NCI-H510A (cell line): ENCODE measurements at regions not wholly inside any gene's neighbourhood (a gene's known extent, or its start where the extent isn't known, plus 50 kb on each side); places are given as distances from the start of the nearest gene placed in this dataset.
"Not testable (repeated sequence)": the region's sequence is repeated elsewhere in the genome, so short reads cannot be mapped to it uniquely, and the experiment has no call there.

Experiments used
- DNase-seq: peaks from one replicate; lab custom pipeline; 2025; lab: John Stamatoyannopoulos, UW

- DNase-seq, result no peak
Observed at GRCh38 chr5:63894690-63895089, 67.6 kb downstream of the HTR1A start.

DNA sequence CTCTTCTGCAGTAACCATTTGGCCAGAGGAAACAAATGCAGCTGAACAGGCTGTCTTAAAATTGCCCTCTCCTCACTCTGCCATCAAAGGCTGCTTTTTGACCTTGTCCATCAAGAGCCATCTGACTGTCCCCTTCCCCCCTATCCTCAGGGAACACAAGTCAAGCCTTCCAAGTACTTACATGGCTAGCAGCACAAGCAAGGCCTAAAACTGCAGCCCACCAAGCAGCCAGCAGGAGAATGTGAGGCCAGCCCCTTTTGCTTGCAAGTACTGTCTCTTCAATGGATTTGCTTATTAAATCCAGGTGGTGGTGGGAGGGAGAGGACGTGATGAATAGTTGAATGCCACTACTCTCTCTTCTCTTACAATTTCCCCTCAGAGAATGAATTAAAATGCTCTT is 83.5 kb downstream of the HTR1A start:
- DNase-seq, result no peak

DNA sequence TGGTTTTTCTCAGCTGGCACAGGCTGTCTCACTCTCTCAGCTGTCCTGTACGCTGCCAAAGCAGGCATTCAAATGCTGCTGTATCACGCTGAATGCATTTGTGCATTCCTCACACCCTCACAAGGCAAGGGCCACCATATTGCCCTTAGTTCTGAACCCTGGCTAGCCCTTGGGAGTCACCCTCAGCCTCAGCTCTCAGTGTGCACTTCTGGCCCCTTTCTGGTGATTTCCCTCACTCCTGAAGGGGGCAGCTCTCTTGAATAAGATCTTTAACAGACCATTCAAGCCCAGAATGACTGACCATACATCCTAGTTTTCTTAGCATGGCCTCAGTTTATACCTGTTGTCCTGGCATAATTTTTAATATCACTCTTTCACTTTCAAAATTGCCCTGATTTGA is 84.3 kb downstream of the HTR1A start:
- no peak for DNase-seq

DNA sequence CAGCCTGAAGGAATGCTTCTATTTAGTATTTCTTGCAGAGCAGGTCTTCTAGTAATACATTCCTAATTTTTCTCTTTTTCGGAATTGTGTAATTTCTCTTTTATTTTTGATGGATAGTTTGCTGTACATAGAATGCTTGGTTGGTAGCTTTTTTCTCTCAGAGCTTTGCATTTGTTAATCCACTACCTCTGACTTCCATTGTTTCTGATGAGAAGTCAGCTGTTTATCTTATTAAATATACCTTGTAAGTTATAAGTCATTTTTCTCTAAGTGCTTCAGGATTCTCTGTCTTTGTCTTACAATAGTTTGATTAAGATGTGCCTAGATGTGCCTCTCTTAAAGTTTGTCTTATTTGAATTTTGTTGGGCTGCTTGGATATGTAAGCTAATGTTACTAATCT is 101.9 kb downstream of the HTR1A start:
- DNase-seq, result no peak

DNA sequence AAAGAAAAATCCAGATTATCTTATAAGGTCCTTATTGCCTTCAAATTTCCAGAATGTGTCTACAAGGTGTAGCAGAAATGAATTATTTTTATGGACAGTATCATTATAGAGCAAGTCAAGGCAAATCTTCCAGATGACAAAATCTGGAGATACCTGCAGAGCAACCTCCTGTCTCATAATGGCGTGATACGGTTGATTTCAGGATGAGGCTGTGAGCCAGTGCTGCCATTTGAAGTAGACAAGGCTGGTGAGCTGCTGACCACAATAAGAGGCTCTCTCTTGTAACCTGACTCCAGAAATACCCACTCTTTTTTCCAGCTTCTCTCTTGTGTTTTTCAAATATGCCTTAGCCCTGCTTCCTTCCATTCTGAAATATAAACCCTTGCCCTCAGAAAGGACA is 108.2 kb downstream of the HTR1A start:
- DNase-seq, result peak; percentile 25

DNA sequence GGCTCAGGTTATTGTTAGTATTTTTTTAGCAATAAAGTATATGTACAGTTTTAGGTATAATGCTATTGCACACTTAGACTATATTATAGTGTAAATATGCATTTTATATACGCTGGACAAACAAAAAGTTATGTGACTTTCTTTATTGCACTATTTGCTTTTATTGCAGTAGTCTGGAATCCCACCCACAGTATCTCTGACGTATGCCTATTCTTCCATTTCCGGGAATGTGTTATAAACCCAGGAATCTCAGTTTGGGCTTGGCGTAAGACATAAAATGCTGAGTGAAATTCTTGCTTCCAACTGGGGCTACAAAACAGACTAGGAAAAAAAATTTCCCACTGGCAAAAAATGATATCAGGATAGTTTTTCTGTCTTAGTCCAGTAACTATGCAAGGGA is 119.1 kb downstream of the HTR1A start:
- no peak for DNase-seq

GRCh38 chr5:63837437-63837836 is 124.8 kb downstream of the HTR1A start:
- DNase-seq, result no peak

GRCh38 chr5:63831381-63831780 is 130.9 kb downstream of the HTR1A start:
- DNase-seq, result no peak

GRCh38 chr5:63825984-63826383 is 136.3 kb downstream of the HTR1A start:
- no peak for DNase-seq

- no peak for DNase-seq
Observed at GRCh38 chr5:63823583-63823982, 138.7 kb downstream of the HTR1A start.

DNA sequence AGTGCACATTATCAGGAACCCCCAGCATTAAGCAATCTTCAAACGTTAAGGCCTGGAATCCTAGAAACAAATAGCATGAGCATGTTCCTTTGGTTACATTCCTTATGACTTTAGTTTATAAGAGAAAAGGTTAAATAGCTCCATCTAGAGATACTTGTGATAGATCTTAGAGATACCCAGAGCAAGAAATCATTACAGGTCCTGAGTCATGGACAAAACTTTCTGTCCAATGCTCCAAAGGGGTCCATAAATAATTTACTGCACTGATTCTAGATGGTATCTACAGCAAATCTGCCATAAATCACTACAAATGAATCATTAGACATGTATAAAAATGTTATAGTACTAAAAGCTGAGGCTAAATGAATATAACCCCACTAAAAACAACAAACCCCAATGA is 139.6 kb downstream of the HTR1A start:
- DNase-seq, result no peak

DNA sequence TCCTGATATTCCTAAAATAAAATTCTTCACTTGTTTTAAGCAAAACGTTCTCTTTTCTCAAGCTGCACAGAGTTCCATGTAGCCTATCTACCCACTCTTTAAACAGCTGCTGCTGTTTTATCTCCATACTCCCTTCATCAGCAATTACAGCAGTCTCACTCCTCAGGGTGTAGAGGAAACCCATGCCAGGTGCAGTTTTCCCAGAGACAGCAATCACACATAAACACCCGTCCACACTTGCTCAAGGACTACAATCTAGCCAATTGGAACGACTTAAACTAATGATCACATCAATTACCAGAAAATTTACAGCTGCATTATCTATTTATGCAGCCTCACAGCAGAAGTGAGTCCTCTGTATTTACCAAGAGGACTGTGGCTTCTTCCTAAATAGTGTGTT is 141.7 kb downstream of the HTR1A start:
- peak; percentile 21 for DNase-seq

GRCh38 chr5:63812693-63813092 is 149.6 kb downstream of the HTR1A start:
- no peak for DNase-seq

- DNase-seq, result no peak
Observed at GRCh38 chr5:63811961-63812360, 150.3 kb downstream of the HTR1A start.

DNA sequence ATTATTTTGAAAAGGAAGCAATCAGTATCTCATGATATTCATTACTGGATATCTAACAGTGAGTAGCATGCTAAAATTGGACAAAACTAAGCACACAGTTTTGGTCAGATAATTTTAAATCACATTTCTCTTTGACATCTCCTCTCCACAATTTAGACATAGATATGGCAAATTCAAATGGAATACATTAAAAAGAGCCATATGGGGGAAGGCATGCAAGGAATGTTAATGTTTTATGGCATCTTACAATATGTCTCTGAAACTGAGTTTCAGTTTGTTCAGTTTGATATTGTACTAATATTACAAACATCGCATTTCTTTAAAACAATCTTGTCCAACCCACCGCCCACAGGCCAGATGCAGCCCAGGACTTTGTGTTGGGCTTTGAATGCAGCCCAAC is 151.0 kb downstream of the HTR1A start:
- no peak for DNase-seq

- no peak for DNase-seq
Observed at GRCh38 chr5:63805151-63805550, 157.1 kb downstream of the HTR1A start.

DNA sequence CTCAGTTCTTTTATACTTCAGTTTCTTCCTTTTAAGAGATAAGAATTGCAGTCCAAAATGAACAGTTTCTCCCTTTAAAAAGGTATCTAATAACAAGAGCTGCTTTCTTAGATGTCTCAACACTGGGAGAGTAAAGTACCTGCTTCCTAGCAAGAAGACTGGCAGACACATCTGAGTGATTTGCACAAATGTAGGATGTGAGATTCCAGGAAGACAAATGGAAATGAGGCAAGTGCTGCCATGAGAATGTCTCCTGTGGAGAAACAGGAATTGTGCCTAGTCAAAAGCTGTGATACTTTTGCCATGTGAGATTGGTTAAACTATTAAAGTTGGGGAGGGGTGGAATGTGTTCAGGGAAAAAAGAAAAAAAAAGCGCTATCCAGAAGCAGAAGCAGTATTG is 159.1 kb downstream of the HTR1A start:
- DNase-seq, result no peak

DNA sequence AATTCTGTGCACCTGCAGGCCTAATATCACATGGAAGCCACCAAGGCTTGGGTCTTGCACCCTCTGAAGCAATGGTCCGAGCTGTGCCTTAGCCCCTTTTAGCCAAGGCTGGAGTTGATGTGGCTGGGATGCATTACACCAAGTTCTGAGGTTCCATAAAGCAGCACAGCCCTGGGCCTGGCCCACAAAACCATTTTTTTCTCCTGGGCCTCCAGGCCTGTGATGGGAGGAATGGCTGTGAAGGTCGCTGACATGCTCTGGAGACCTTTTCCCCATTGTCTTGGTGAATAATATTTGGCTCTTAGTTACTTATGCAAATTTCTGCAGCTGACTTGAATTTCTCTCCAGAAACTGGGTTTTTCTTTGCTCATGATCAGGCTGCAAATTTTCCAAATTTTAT is 167.3 kb downstream of the HTR1A start:
- no peak for DNase-seq

DNA sequence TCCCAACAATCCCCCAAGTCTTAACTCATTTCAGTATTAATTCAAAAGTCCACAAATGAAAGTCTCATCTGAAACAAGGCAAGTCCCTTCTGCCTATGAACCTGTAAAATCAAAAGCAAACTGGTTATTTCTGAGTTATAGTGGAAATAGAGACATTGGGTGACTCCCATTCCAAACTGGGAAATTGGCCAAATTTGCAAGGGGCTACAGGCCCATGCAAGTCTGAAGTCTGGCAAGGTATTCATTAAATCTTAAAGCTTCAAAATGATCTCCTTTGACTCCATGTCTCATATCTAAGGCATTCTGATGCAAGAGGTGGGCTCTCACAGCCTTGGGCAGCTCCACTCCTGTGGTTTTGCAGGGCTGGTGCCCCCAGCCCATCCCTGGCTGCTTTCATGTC is 167.9 kb downstream of the HTR1A start:
- DNase-seq, result no peak

DNA sequence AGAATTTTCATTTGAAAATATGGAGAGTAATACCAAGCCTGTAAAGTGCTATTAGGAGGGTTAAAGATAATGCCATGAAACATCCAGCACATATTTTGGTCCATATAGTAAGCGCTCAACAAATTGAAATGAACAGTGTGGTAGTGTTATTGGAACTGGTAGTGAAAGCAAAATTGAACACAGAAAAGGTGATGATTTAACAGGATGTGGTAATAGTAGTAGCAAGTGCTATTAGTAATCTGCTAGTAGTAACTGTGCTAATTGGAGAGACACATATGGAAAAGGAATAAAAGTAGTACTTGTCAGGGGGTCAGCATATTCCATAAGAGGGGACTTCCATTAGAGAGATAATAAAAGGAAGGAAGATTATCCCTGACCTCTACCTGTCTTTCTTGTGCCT is 187.3 kb downstream of the HTR1A start:
- no peak for DNase-seq

- DNase-seq, result no peak
Observed at GRCh38 chr5:63768221-63768620, 194.0 kb downstream of the HTR1A start.

DNA sequence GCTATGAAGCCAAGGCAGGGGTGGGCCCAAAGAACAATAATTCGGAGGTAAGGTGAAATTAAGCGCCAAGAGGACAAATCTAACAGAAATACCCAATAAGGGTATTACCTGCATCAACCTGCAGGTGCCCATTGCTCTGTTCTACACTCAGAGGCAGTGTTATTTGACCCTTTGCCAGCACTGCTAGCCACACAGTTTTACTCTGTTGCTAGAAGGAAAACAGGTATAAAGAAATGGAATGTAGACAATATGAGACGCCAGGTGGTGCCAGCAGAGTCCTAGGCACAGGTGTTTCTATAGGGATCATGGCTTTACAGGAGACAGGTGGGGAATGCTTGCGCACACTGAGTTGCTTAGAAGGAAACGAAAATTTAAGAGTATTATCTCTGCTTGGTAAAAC is 201.3 kb downstream of the HTR1A start:
- DNase-seq, result no peak

- no peak for DNase-seq
Observed at GRCh38 chr5:63743096-63743798, 219.0 kb downstream of the HTR1A start.

DNA sequence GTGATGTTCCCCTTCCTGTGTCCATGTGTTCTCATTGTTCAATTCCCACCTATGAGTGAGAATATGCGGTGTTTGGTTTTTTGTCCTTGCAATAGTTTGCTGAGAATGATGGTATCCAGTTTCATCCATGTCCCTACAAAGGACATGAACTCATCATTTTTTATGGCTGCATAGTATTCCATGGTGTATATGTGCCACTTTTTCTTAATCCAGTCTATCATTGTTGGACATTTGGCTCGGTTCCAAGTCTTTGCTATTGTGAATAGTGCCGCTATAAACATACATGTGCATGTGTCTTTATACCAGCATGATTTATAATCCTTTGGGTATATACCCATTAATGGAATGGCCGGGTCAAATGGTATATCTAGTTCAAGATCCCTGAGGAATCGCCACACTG is 229.4 kb downstream of the HTR1A start:
- DNase-seq, result not testable (repeated sequence)

DNA sequence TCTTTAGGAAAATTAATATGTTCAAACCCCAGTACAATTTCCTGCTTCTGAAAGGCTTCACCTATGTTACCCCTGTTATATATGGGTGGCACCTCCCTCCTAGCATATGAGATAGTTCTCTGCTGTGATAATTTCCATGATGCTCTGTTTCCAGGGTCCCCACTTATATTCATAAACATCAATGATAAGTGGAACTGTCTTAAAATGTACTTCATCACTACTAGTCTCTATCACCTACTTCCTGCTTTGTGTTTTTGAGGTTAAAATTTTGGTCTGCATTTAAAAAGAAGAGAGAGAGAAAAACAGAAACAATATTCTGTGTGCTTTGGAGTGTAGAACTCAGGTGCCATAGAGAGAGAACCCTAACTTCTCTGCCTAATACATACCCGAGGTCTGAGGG is 234.7 kb downstream of the HTR1A start:
- DNase-seq, result no peak
